Fibroblast of the aortic adventitia (primary cell): ENCODE measurements at regions not wholly inside any gene's neighbourhood (a gene's known extent, or its start where the extent isn't known, plus 50 kb on each side); places are given as distances from the start of the nearest gene placed in this dataset.

Source experiments
- DNase-seq: peaks from one replicate; pipeline ENCODE4 v3.0.0-alpha.2; 2010; ENCODE audit warnings: low read depth
- H3K4me3 ChIP-seq: 2 replicates; pipeline ENCODE4 v1.5.1; 2011; ENCODE audit warnings: low read depth, mild to moderate bottlenecking, control low read depth, low read length, moderate library complexity
- CTCF ChIP-seq: IDR thresholded peaks from 2 replicates; pipeline ENCODE4 v1.5.1; 2011; ENCODE audit warnings: mild to moderate bottlenecking, low read length, control low read depth, inconsistent platforms; ENCODE audit not compliant: insufficient read depth

- TF ChIP-seq CTCF: no peak
- no peak for DNase-seq
- no peak overlapping the region for H3K4me3 ChIP-seq
Measured at GRCh38 chr18:71625556-71626090, 918.5 kb downstream of the CBLN2 start.

- peak; percentile 38 for DNase-seq
Measured at GRCh38 chr18:71598374-71598773, 945.8 kb downstream of the CBLN2 start.

GRCh38 chr18:71597219-71597618 is 946.9 kb downstream of the CBLN2 start:
- TF ChIP-seq CTCF: no peak
- peak; percentile 5 for DNase-seq
- no peak overlapping the region for H3K4me3 ChIP-seq

More at GRCh38 chr18:71598374-71598773, 945.8 kb downstream of the CBLN2 start:
- no peak overlapping the region for H3K4me3 ChIP-seq
- TF ChIP-seq CTCF: no peak

- no peak for TF ChIP-seq CTCF
- DNase-seq: peak; percentile 14
- peak overlapping the region; percentile 19 for H3K4me3 ChIP-seq
Measured at GRCh38 chr18:71583252-71583651, 960.9 kb downstream of the CBLN2 start.

GRCh38 chr18:71554686-71555085 is 989.5 kb downstream of the CBLN2 start:
- no peak for DNase-seq
- no peak for TF ChIP-seq CTCF
- no peak overlapping the region for H3K4me3 ChIP-seq

GRCh38 chr18:71541643-71542042 is 1002.5 kb downstream of the CBLN2 start:
- no peak overlapping the region for H3K4me3 ChIP-seq
- no peak for TF ChIP-seq CTCF
- no peak for DNase-seq

GRCh38 chr18:71529703-71530303 is 1014.3 kb downstream of the CBLN2 start:
- no peak overlapping the region for H3K4me3 ChIP-seq
- peak; percentile 93 for DNase-seq
- no peak for TF ChIP-seq CTCF
